ENCODE measurements at regions not wholly inside any gene's neighbourhood (a gene's known extent, or its start where the extent isn't known, plus 50 kb on each side); places are given as distances from the start of the nearest gene placed in this dataset.

GRCh38 chr13:111399334-111399733, 78.9 kb downstream of the TEX29 start:
- Histone ChIP-seq H3K9me3 (ENCODE audit: low read depth, low read length, poor library complexity, severe bottlenecking) (no peaks in the 10 kb centered on the region), H3K27me3 (replicated peaks; ENCODE audit: insufficient read depth, low read depth, low read length, poor library complexity) (peaks cover 5% of the 10 kb centered on the region), H3K36me3 (ENCODE audit: insufficient read depth, low read length, poor library complexity, severe bottlenecking) (no peaks in the 10 kb centered on the region), H3K27ac (ENCODE audit: low read depth, low read length, poor library complexity, severe bottlenecking) (no peak overlapping the region), H3K4me3 (ENCODE audit: low read depth, low read length, poor library complexity, severe bottlenecking) (no peak overlapping the region), H3K4me1 (ENCODE audit: insufficient read depth, low read length, poor library complexity, severe bottlenecking) (no peaks in the 10 kb centered on the region)
- intact Hi-C loops (cut with micrococcal nuclease; ENCODE audit: unreplicated experiment) = no loop called here
- BruUV-seq (replicated peaks) = no TSS peak
- TF ChIP-seq, protein P1, sequence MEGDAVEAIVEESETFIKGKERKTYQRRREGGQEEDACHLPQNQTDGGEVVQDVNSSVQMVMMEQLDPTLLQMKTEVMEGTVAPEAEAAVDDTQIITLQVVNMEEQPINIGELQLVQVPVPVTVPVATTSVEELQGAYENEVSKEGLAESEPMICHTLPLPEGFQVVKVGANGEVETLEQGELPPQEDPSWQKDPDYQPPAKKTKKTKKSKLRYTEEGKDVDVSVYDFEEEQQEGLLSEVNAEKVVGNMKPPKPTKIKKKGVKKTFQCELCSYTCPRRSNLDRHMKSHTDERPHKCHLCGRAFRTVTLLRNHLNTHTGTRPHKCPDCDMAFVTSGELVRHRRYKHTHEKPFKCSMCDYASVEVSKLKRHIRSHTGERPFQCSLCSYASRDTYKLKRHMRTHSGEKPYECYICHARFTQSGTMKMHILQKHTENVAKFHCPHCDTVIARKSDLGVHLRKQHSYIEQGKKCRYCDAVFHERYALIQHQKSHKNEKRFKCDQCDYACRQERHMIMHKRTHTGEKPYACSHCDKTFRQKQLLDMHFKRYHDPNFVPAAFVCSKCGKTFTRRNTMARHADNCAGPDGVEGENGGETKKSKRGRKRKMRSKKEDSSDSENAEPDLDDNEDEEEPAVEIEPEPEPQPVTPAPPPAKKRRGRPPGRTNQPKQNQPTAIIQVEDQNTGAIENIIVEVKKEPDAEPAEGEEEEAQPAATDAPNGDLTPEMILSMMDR (conservative IDR thresholded peaks at IDR 0.05; ENCODE audit: low read depth, low read length) = no peak
- TF ChIP-seq EZH2 (IDR thresholded peaks at IDR 0.05; ENCODE audit: borderline replicate concordance, low read depth, low read length, poor library complexity, severe bottlenecking) = no peak
- ChIA-PET CTCF (no interaction called here), POLR2A (ENCODE audit: low non-redundant PET) (no interaction called here)
- DNase-seq (ENCODE audit: low spot score) = no peak

DNA sequence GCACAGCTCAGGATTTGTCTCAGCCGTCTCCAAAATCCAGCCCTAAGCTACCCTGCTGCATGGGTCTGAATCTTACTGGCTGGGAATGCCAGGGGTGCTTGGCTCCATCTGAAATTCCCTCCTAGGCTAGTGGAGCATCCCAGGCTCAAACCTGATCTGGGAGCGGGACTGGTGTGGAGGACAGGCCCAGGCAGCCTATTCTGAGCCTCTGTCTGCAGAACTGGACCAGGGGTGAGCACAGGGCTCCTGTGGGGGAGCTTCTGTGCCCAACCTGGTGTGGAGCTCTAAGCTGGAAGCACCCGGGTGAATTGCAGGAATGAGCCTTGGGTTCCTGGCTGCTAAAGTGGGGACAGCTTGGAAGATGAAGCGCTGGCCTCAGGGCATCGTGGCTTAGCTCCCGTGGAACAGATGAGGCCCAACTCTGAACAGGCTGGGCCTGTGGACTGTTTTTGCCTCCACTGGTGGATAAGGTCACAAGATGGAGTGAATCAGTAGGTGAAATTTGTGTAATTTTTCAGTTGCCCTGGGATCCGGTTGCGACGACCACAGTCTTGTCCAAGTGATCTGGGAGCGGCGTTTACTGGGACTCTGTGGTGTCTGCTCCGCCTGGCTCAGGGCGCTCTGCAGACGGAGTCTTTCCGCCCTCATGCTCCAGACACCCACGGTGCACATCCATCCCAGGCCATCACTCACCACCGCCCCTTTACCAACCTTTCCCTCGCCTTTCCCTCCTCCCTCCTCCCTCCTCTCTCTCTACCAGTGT, 79.5 kb downstream of the TEX29 start:
- BruUV-seq (replicated peaks) = no TSS peak
- intact Hi-C loops (cut with micrococcal nuclease; ENCODE audit: unreplicated experiment) = no loop called here
- TF ChIP-seq, protein P1 (conservative IDR thresholded peaks at IDR 0.05; ENCODE audit: low read depth, low read length) = no peak
- no peak for TF ChIP-seq EZH2 (IDR thresholded peaks at IDR 0.05; ENCODE audit: borderline replicate concordance, low read depth, low read length, poor library complexity, severe bottlenecking)

DNA sequence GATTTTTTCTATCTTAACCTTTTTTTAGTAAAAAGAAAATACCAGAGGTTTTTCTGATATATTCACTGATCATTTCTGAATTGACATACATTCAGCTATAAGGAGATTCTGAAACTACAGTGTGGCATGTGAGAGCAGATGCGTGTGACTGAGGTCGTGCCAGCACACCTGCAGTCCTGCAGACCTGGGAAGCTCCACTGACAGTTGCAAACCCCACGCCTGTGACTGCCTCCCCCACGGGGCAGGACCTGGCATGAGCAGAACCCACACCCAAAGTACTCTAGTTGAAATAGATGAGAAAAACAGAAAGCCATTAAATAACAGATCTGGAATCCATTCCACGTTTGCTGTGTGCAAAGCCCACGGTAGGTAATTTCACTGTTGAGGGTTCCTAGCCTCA, 80.7 kb downstream of the TEX29 start:
- no TSS peak for BruUV-seq (replicated peaks)
- Histone ChIP-seq H3K36me3 (ENCODE audit: insufficient read depth, low read length, poor library complexity, severe bottlenecking) (no peaks in the 10 kb centered on the region), H3K27ac (ENCODE audit: low read depth, low read length, poor library complexity, severe bottlenecking) (no peak overlapping the region), H3K4me3 (ENCODE audit: low read depth, low read length, poor library complexity, severe bottlenecking) (no peak overlapping the region), H3K27me3 (replicated peaks; ENCODE audit: insufficient read depth, low read depth, low read length, poor library complexity) (peaks cover 24% of the 10 kb centered on the region), H3K9me3 (ENCODE audit: low read depth, low read length, poor library complexity, severe bottlenecking) (no peaks in the 10 kb centered on the region), H3K4me1 (ENCODE audit: insufficient read depth, low read length, poor library complexity, severe bottlenecking) (no peaks in the 10 kb centered on the region)
- TF ChIP-seq, protein P1 (conservative IDR thresholded peaks at IDR 0.05; ENCODE audit: low read depth, low read length) = no peak
- no peak for TF ChIP-seq EZH2 (IDR thresholded peaks at IDR 0.05; ENCODE audit: borderline replicate concordance, low read depth, low read length, poor library complexity, severe bottlenecking)
- ChIA-PET CTCF (no interaction called here), POLR2A (ENCODE audit: low non-redundant PET) (no interaction called here)
- DNase-seq (ENCODE audit: low spot score) = no peak
- intact Hi-C loops (cut with micrococcal nuclease; ENCODE audit: unreplicated experiment) = no loop called here

More for the DNA sequence above, 79.5 kb downstream of the TEX29 start:
- POLR2A ChIA-PET (ENCODE audit: low non-redundant PET) = no interaction called here
- CTCF ChIA-PET = no interaction called here
- Histone ChIP-seq H3K4me1 (ENCODE audit: insufficient read depth, low read length, poor library complexity, severe bottlenecking) (no peaks in the 10 kb centered on the region), H3K4me3 (ENCODE audit: low read depth, low read length, poor library complexity, severe bottlenecking) (no peak overlapping the region), H3K27me3 (replicated peaks; ENCODE audit: insufficient read depth, low read depth, low read length, poor library complexity) (peaks cover 12% of the 10 kb centered on the region), H3K36me3 (ENCODE audit: insufficient read depth, low read length, poor library complexity, severe bottlenecking) (no peaks in the 10 kb centered on the region), H3K9me3 (ENCODE audit: low read depth, low read length, poor library complexity, severe bottlenecking) (no peaks in the 10 kb centered on the region), H3K27ac (ENCODE audit: low read depth, low read length, poor library complexity, severe bottlenecking) (no peak overlapping the region)
- no peak for DNase-seq (ENCODE audit: low spot score)
